NB4 (cell line): ENCODE measurements at regions not wholly inside any gene's neighbourhood (a gene's known extent, or its start where the extent isn't known, plus 50 kb on each side); places are given as distances from the start of the nearest gene placed in this dataset.
"Not testable (repeated sequence)": the region's sequence is repeated elsewhere in the genome, so short reads cannot be mapped to it uniquely, and the experiment has no call there.

ENCODE experiments used
- MYC ChIP-seq: IDR thresholded peaks from 2 replicates; pipeline ENCODE4 v1.6.1; 2011; ENCODE audit warnings: low read depth, low read length
- POLR2A ChIP-seq: IDR thresholded peaks from 2 replicates; pipeline ENCODE4 v1.6.1; 2011; ENCODE audit warnings: mild to moderate bottlenecking; ENCODE audit not compliant: insufficient read length; ENCODE audit errors: extremely low read depth
- TF ChIP-seq, protein P1 (sequence below): IDR thresholded peaks from one replicate; pipeline ENCODE4 v1.5.1; 2012; ENCODE audit warnings: low read depth, low read length

DNA sequence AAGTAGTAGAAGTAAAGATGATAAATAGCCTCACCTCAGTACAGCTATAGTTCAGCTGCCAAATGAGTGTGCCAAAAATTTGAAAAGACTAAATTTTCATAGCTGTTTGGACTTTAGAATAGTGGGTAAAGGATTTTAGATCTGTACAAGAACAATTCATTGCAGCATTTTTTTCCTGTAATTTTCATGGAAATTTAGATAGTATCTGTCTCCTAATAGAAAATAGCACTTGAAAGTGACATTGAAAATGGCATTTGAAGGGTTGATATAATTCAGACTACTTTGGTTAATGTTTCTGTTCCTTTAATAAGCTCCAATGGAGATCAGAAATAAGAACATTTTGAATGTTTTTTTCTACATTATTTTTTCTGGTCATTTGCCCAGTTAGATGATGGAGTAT, 292.7 kb downstream of the ZNF37A start:
- TF ChIP-seq POLR2A, MYC: not testable (repeated sequence)
- TF ChIP-seq, protein P1, sequence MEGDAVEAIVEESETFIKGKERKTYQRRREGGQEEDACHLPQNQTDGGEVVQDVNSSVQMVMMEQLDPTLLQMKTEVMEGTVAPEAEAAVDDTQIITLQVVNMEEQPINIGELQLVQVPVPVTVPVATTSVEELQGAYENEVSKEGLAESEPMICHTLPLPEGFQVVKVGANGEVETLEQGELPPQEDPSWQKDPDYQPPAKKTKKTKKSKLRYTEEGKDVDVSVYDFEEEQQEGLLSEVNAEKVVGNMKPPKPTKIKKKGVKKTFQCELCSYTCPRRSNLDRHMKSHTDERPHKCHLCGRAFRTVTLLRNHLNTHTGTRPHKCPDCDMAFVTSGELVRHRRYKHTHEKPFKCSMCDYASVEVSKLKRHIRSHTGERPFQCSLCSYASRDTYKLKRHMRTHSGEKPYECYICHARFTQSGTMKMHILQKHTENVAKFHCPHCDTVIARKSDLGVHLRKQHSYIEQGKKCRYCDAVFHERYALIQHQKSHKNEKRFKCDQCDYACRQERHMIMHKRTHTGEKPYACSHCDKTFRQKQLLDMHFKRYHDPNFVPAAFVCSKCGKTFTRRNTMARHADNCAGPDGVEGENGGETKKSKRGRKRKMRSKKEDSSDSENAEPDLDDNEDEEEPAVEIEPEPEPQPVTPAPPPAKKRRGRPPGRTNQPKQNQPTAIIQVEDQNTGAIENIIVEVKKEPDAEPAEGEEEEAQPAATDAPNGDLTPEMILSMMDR, result not testable (repeated sequence)
